GM19025 (cell line): ENCODE measurements at regions not wholly inside any gene's neighbourhood (a gene's known extent, or its start where the extent isn't known, plus 50 kb on each side); places are given as distances from the start of the nearest gene placed in this dataset.
"Not testable (repeated sequence)": the region's sequence is repeated elsewhere in the genome, so short reads cannot be mapped to it uniquely, and the experiment has no call there.

ENCODE experiments used
- ATAC-seq: cut with Tn5 transposase; IDR thresholded peaks from one replicate; pipeline ENCODE4 v1.9.1; 2021; ENCODE audit warnings: mild to moderate bottlenecking, low read depth, moderate library complexity; ENCODE audit not compliant: unreplicated experiment

GRCh38 chr6:22349051-22349450 is 52.2 kb upstream of the PRL start:
- ATAC-seq: no peak

GRCh38 chr6:22349528-22349927 is 52.7 kb upstream of the PRL start:
- ATAC-seq: no peak

- no peak for ATAC-seq
Observed at GRCh38 chr6:22350109-22350508, 53.3 kb upstream of the PRL start.

- no peak for ATAC-seq
Observed at GRCh38 chr6:22353101-22353500, 56.3 kb upstream of the PRL start.

- no peak for ATAC-seq
Observed at GRCh38 chr6:22356362-22356940, 59.6 kb upstream of the PRL start.

GRCh38 chr6:22357724-22358189 is 60.9 kb upstream of the PRL start:
- peak; percentile 65 for ATAC-seq

- ATAC-seq: no peak
Observed at GRCh38 chr6:22361576-22361975, 64.7 kb upstream of the PRL start.

GRCh38 chr6:22362361-22362760 is 65.5 kb upstream of the PRL start:
- ATAC-seq: no peak

- no peak for ATAC-seq
Observed at GRCh38 chr6:22363166-22363713, 66.4 kb upstream of the PRL start.

GRCh38 chr6:22363714-22364239 is 66.9 kb upstream of the PRL start:
- no peak for ATAC-seq

GRCh38 chr6:22364306-22364705 is 67.5 kb upstream of the PRL start:
- ATAC-seq: no peak

GRCh38 chr6:22366214-22366613 is 69.4 kb upstream of the PRL start:
- no peak for ATAC-seq

- no peak for ATAC-seq
Observed at GRCh38 chr6:22367346-22367745, 70.5 kb upstream of the PRL start.

GRCh38 chr6:22368794-22369193 is 72.0 kb upstream of the PRL start:
- no peak for ATAC-seq

- ATAC-seq: peak; percentile 88
Observed at GRCh38 chr6:22372922-22373321, 76.1 kb upstream of the PRL start.

- ATAC-seq: not testable (repeated sequence)
Observed at GRCh38 chr6:22374950-22375349, 78.1 kb upstream of the PRL start.

- not testable (repeated sequence) for ATAC-seq
Observed at GRCh38 chr6:22376293-22376692, 79.5 kb upstream of the PRL start.

- not testable (repeated sequence) for ATAC-seq
Observed at GRCh38 chr6:22378536-22378935, 81.7 kb upstream of the PRL start.

GRCh38 chr6:22380236-22380635 is 83.4 kb upstream of the PRL start:
- no peak for ATAC-seq

- ATAC-seq: no peak
Observed at GRCh38 chr6:22381845-22382544, 85.2 kb upstream of the PRL start.

GRCh38 chr6:22383016-22383415 is 86.2 kb upstream of the PRL start:
- ATAC-seq: no peak

GRCh38 chr6:22392711-22393110 is 95.9 kb upstream of the PRL start:
- ATAC-seq: no peak
